Body of pancreas (tissue), 4 donors: ENCODE measurements at regions not wholly inside any gene's neighbourhood (a gene's known extent, or its start where the extent isn't known, plus 50 kb on each side); places are given as distances from the start of the nearest gene placed in this dataset.

Source experiments
- POLR2A ChIP-seq, 3 donors: fragments of 450-650 bp; IDR thresholded peaks; one replicate each; pipeline ENCODE4 v1.6.1; 2016; ENCODE audit warnings: antibody characterized with exemption in 3 of 3, mild to moderate bottlenecking in 2 of 3
- TF ChIP-seq, protein P1 (sequence below), 7 experiments: fragments of 450-650 bp in 4 of 7; fragments of 200-600 bp in 3 of 7; sonication (generic) in 3 of 7; IDR thresholded peaks; one replicate each; pipeline ENCODE4 v1.5.1; 2016 to 2019; ENCODE audit warnings: antibody characterized with exemption in 7 of 7

DNA sequence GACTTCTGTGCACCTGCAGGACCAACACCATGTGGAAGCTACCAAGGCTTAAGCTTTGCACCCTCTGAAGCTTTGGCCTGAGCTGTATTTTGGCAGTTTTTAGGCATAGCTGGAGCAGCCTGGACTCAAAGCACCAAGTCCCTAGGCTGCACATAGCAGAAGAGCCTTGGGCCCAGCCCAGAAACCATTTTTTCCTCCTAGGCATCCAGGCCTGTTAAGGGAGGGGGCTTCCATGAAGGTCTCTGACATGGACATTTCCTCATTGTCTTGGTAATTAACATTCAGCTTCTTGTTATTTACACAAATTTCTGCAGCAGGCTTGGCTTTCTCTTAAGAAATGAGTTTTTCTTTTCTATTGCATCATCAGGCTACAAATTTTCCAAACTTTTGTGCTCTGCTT is 475.8 kb upstream of the FLRT2 start:
- TF ChIP-seq, protein P1, sequence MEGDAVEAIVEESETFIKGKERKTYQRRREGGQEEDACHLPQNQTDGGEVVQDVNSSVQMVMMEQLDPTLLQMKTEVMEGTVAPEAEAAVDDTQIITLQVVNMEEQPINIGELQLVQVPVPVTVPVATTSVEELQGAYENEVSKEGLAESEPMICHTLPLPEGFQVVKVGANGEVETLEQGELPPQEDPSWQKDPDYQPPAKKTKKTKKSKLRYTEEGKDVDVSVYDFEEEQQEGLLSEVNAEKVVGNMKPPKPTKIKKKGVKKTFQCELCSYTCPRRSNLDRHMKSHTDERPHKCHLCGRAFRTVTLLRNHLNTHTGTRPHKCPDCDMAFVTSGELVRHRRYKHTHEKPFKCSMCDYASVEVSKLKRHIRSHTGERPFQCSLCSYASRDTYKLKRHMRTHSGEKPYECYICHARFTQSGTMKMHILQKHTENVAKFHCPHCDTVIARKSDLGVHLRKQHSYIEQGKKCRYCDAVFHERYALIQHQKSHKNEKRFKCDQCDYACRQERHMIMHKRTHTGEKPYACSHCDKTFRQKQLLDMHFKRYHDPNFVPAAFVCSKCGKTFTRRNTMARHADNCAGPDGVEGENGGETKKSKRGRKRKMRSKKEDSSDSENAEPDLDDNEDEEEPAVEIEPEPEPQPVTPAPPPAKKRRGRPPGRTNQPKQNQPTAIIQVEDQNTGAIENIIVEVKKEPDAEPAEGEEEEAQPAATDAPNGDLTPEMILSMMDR (IDR thresholded peaks at IDR 0.05) = no peak
- TF ChIP-seq POLR2A (IDR thresholded peaks at IDR 0.05) = no peak
